PC-9 (cell line): ENCODE measurements at regions not wholly inside any gene's neighbourhood (a gene's known extent, or its start where the extent isn't known, plus 50 kb on each side); places are given as distances from the start of the nearest gene placed in this dataset.

ENCODE experiments used
- EZH2 ChIP-seq: fragments of 200-600 bp; sonication (generic); IDR thresholded peaks from 2 replicates; pipeline ENCODE4 v1.8.0; 2017; ENCODE audit warnings: antibody characterized with exemption, low read depth
- TF ChIP-seq, protein P1 (sequence below): fragments of 200-600 bp; sonication (generic); conservative IDR thresholded peaks from 2 replicates; pipeline ENCODE4 v1.6.1; 2017; ENCODE audit warnings: mixed run types, antibody characterized with exemption, mild to moderate bottlenecking, moderate library complexity

DNA sequence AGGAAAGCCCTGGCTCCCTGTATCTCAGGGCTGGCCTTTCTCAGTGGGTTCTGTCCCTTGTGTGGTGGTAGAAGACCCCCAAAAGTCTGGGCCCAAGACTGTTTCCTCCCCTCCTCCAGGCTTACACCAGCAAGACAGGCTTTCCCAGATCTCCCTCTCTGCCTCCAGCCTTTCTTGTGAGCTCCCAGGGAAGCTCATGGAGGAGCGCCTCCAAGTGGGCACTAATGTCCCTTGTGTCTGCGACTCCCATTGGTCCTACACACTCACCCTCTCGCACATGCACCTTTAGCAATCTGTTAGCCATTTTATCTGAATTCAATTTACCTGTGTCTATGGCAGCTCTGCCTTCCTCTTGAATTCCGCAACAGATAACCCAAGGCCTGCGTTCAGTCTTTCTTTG is 251.1 kb upstream of the CAND1 start:
- TF ChIP-seq, protein P1, sequence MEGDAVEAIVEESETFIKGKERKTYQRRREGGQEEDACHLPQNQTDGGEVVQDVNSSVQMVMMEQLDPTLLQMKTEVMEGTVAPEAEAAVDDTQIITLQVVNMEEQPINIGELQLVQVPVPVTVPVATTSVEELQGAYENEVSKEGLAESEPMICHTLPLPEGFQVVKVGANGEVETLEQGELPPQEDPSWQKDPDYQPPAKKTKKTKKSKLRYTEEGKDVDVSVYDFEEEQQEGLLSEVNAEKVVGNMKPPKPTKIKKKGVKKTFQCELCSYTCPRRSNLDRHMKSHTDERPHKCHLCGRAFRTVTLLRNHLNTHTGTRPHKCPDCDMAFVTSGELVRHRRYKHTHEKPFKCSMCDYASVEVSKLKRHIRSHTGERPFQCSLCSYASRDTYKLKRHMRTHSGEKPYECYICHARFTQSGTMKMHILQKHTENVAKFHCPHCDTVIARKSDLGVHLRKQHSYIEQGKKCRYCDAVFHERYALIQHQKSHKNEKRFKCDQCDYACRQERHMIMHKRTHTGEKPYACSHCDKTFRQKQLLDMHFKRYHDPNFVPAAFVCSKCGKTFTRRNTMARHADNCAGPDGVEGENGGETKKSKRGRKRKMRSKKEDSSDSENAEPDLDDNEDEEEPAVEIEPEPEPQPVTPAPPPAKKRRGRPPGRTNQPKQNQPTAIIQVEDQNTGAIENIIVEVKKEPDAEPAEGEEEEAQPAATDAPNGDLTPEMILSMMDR = no peak
- TF ChIP-seq EZH2 = no peak
